ENCODE measurements at regions not wholly inside any gene's neighbourhood (a gene's known extent, or its start where the extent isn't known, plus 50 kb on each side); places are given as distances from the start of the nearest gene placed in this dataset.

- Histone ChIP-seq H2AFZ (ENCODE audit: low read length) (no peak overlapping the region), H4K20me1 (ENCODE audit: insufficient read depth, low read length) (no peaks in the 10 kb centered on the region), H3K9me2 (ENCODE audit: insufficient read depth, low read length) (no peaks in the 10 kb centered on the region), H3K27ac (ENCODE audit: low read depth, low read length, poor library complexity, severe bottlenecking) (no peak overlapping the region), H3K79me2 (ENCODE audit: insufficient read depth, low read depth, low read length) (no peaks in the 10 kb centered on the region), H3K4me2 (ENCODE audit: low read length) (no peak overlapping the region), H3K4me1 (ENCODE audit: insufficient read depth, low read length, poor library complexity, severe bottlenecking) (no peaks in the 10 kb centered on the region), H3K9me3 (ENCODE audit: low read length) (no peaks in the 10 kb centered on the region), H3K4me3 (ENCODE audit: low read depth, low read length, poor library complexity, severe bottlenecking) (no peak overlapping the region), H3K36me3 (ENCODE audit: insufficient read depth, low read length) (no peaks in the 10 kb centered on the region)
- CTCF ChIA-PET (ENCODE audit: unreplicated experiment), result interaction anchor here (0.6 kb wide), 1 partner anchor 62 kb away, joined by 3 read pairs; no protein-coding TSS in a partner anchor
- intact Hi-C loops (cut with micrococcal nuclease; ENCODE audit: unreplicated experiment), result no loop called here
- TF ChIP-seq CTCF (conservative IDR thresholded peaks at IDR 0.05; ENCODE audit: low read length), result no peak
- TF ChIP-seq EZH2phosphoT487 (IDR thresholded peaks at IDR 0.05; ENCODE audit: borderline replicate concordance, low read depth, low read length), result no peak
- BruUV-seq (replicated peaks), result no TSS peak
- DNase-seq (ENCODE audit: low spot score), result no peak
- POLR2A ChIA-PET, result no interaction called here
Measured at GRCh38 chr7:153404124-153404523, 644.6 kb downstream of the ACTR3B start.

- TF ChIP-seq CTCF (conservative IDR thresholded peaks at IDR 0.05; ENCODE audit: low read length), result no peak
- TF ChIP-seq EZH2phosphoT487 (IDR thresholded peaks at IDR 0.05; ENCODE audit: borderline replicate concordance, low read depth, low read length), result no peak
- intact Hi-C loops (cut with micrococcal nuclease; ENCODE audit: unreplicated experiment), result no loop called here
- no TSS peak for BruUV-seq (replicated peaks)
Measured at GRCh38 chr7:153404781-153405279, 645.3 kb downstream of the ACTR3B start.

GRCh38 chr7:153405704-153406485 is 646.3 kb upstream of the DPP6 start:
- Histone ChIP-seq H3K79me2 (ENCODE audit: insufficient read depth, low read depth, low read length) (no peaks in the 10 kb centered on the region), H3K4me1 (ENCODE audit: insufficient read depth, low read length, poor library complexity, severe bottlenecking) (no peaks in the 10 kb centered on the region), H3K4me2 (ENCODE audit: low read length) (no peak overlapping the region), H2AFZ (ENCODE audit: low read length) (no peak overlapping the region), H3K9me2 (ENCODE audit: insufficient read depth, low read length) (no peaks in the 10 kb centered on the region), H4K20me1 (ENCODE audit: insufficient read depth, low read length) (no peaks in the 10 kb centered on the region), H3K9me3 (ENCODE audit: low read length) (no peaks in the 10 kb centered on the region), H3K4me3 (ENCODE audit: low read depth, low read length, poor library complexity, severe bottlenecking) (no peak overlapping the region), H3K27ac (ENCODE audit: low read depth, low read length, poor library complexity, severe bottlenecking) (no peak overlapping the region), H3K36me3 (ENCODE audit: insufficient read depth, low read length) (no peaks in the 10 kb centered on the region)
- no TSS peak for BruUV-seq (replicated peaks)
- intact Hi-C loops (cut with micrococcal nuclease; ENCODE audit: unreplicated experiment), result no loop called here
- TF ChIP-seq EZH2phosphoT487 (IDR thresholded peaks at IDR 0.05; ENCODE audit: borderline replicate concordance, low read depth, low read length) (no peak), CTCF (conservative IDR thresholded peaks at IDR 0.05; ENCODE audit: low read length) (no peak)
- no peak for DNase-seq (ENCODE audit: low spot score)
- CTCF ChIA-PET (ENCODE audit: unreplicated experiment), result no interaction called here
- POLR2A ChIA-PET, result no interaction called here

More at GRCh38 chr7:153404781-153405279, 645.3 kb downstream of the ACTR3B start:
- Histone ChIP-seq H3K9me3 (ENCODE audit: low read length) (no peaks in the 10 kb centered on the region), H3K9me2 (ENCODE audit: insufficient read depth, low read length) (no peaks in the 10 kb centered on the region), H3K36me3 (ENCODE audit: insufficient read depth, low read length) (no peaks in the 10 kb centered on the region), H3K27ac (ENCODE audit: low read depth, low read length, poor library complexity, severe bottlenecking) (no peak overlapping the region), H3K79me2 (ENCODE audit: insufficient read depth, low read depth, low read length) (no peaks in the 10 kb centered on the region), H3K4me1 (ENCODE audit: insufficient read depth, low read length, poor library complexity, severe bottlenecking) (no peaks in the 10 kb centered on the region), H2AFZ (ENCODE audit: low read length) (no peak overlapping the region), H3K4me3 (ENCODE audit: low read depth, low read length, poor library complexity, severe bottlenecking) (no peak overlapping the region), H4K20me1 (ENCODE audit: insufficient read depth, low read length) (no peaks in the 10 kb centered on the region), H3K4me2 (ENCODE audit: low read length) (no peak overlapping the region)
- ChIA-PET CTCF (ENCODE audit: unreplicated experiment) (interaction anchor here (0.6 kb wide), 1 partner anchor 63 kb away, joined by 3 read pairs; no protein-coding TSS in a partner anchor), POLR2A (no interaction called here)
- DNase-seq (ENCODE audit: low spot score), result no peak
